ENCODE measurements at regions not wholly inside any gene's neighbourhood (a gene's known extent, or its start where the extent isn't known, plus 50 kb on each side); places are given as distances from the start of the nearest gene placed in this dataset.

- no peak for TF ChIP-seq CTCF (IDR thresholded peaks at IDR 0.05)
- TF ChIP-seq POLR2AphosphoS5 (IDR thresholded peaks at IDR 0.05): no peak
Measured at GRCh38 chr2:128786741-128787478, 468.2 kb upstream of the HS6ST1 start.

Data from prostate gland (tissue), 2 donors.